K562 (cell line): ENCODE measurements at regions not wholly inside any gene's neighbourhood (a gene's known extent, or its start where the extent isn't known, plus 50 kb on each side); places are given as distances from the start of the nearest gene placed in this dataset.

ENCODE experiments used
- ATAC-seq: fragments of 200-7000 bp; cut with Tn5 transposase; 3 replicates; pipeline ENCODE4 v1.9.1; 2020; ENCODE audit warnings: moderate library complexity
- BruUV-seq: library from RNA; stranded (reverse); fragments of 400-500 nt; replicated peaks from 2 replicates; lab custom pipeline; 2021; lab: Mats Ljungman, UMichigan
- CTCF ChIA-PET: fragments of 300-600 bp; formaldehyde crosslinking; extraction: SDS; loops from one replicate; lab custom pipeline; 2021; ENCODE audit warnings: low intra/inter-chr PET ratio; lab: Yijun Ruan, JAX
- POLR2A ChIA-PET: fragments of 300-600, 350-650 bp; sonication (Branson Sonifier 250); formaldehyde crosslinking; extraction: SDS; loops from one replicate; lab custom pipeline; 2021; ENCODE audit warnings: antibody characterized with exemption, inconsistent platforms; lab: Yijun Ruan, JAX
- DNase-seq, 4 experiments: peaks; one replicate each; pipeline versions ENCODE4 v3.0.0 to v3.0.0-alpha.2; 2011 to 2018; ENCODE audit warnings: low spot score in 3 of 4, mixed read lengths in 3 of 4; ENCODE audit errors: extremely low read depth in 1 of 4
- FAIRE-seq: peaks from 2 replicates; lab custom pipeline; 2011; peaks lifted over from hg19 to GRCh38; lab: Jason Lieb, UNC
- H2AFZ ChIP-seq: 2 replicates; pipeline ENCODE4 v1.6.0; 2011; ENCODE audit warnings: low read depth, low read length, control low read depth, inconsistent platforms
- H3K27ac ChIP-seq: fragments of 200-600 bp; 3 replicates; pipeline ENCODE4 v1.8.0; 2011; ENCODE audit warnings: low read depth, mild to moderate bottlenecking, control low read depth, inconsistent platforms, low read length, moderate library complexity, mixed read lengths; ENCODE audit errors: extremely low read depth
- H3K27me3 ChIP-seq, 2 experiments: fragments of 300-600 bp in 1 of 2; 2 replicates in 1 of 2; 3 replicates in 1 of 2; pipeline versions ENCODE4 v1.6.0 to v1.8.0; 2011; ENCODE audit warnings: inconsistent platforms in 2 of 2, low read length in 2 of 2, mild to moderate bottlenecking in 1 of 2, mixed read lengths in 1 of 2, moderate library complexity in 1 of 2; ENCODE audit not compliant: control insufficient read depth in 2 of 2, insufficient read depth in 2 of 2
- H3K36me3 ChIP-seq: fragments of 300-600 bp; 3 replicates; pipeline ENCODE4 v1.8.0; 2011; ENCODE audit warnings: mild to moderate bottlenecking, low read length, inconsistent platforms; ENCODE audit not compliant: control insufficient read depth, insufficient read depth
- H3K4me1 ChIP-seq, 2 experiments: fragments of 200-600 bp in 1 of 2; replicated peaks in 1 of 2; 2 replicates in 1 of 2; 3 replicates in 1 of 2; pipeline versions ENCODE4 v1.5.1 to v1.8.0; 2011; ENCODE audit warnings: inconsistent platforms in 2 of 2, low read length in 2 of 2, mild to moderate bottlenecking in 1 of 2, mixed read lengths in 1 of 2, moderate library complexity in 1 of 2; ENCODE audit not compliant: control insufficient read depth in 2 of 2, insufficient read depth in 2 of 2
- H3K4me2 ChIP-seq: 2 replicates; pipeline ENCODE4 v1.6.1; 2011; ENCODE audit warnings: low read length, control low read depth, inconsistent platforms, mixed read lengths; ENCODE audit not compliant: insufficient read depth
- H3K4me3 ChIP-seq: fragments of 200-600 bp; sonication (generic), shearing (Covaris generic); 2 replicates; pipeline ENCODE4 v1.5.1; 2016; ENCODE audit warnings: control low read depth, inconsistent platforms
- H3K79me2 ChIP-seq: fragments of 200-600 bp; 3 replicates; pipeline ENCODE4 v1.8.0; 2011; ENCODE audit warnings: low read length, inconsistent platforms; ENCODE audit not compliant: control insufficient read depth, insufficient read depth
- H3K9ac ChIP-seq, 2 experiments: 2 replicates each; pipeline versions ENCODE4 v1.6.0 to v1.6.1; 2011; ENCODE audit warnings: low read depth in 2 of 2, low read length in 2 of 2, control low read depth in 1 of 2, inconsistent platforms in 1 of 2, mild to moderate bottlenecking in 1 of 2, mixed read lengths in 1 of 2; ENCODE audit not compliant: insufficient read depth in 1 of 2
- H3K9me1 ChIP-seq: one replicate; pipeline ENCODE4 v1.6.0; 2011; ENCODE audit warnings: inconsistent platforms, mild to moderate bottlenecking, low read length, moderate library complexity; ENCODE audit not compliant: control insufficient read depth, insufficient read depth
- H3K9me3 ChIP-seq: replicated peaks from 2 replicates; pipeline ENCODE4 v1.5.1; 2011; ENCODE audit warnings: low read depth, low read length, inconsistent platforms; ENCODE audit not compliant: control insufficient read depth, insufficient read depth
- H4K20me1 ChIP-seq: replicated peaks from 2 replicates; pipeline ENCODE4 v1.6.1; 2011; ENCODE audit warnings: low read length, inconsistent platforms, mixed read lengths; ENCODE audit not compliant: control insufficient read depth, insufficient read depth
- CHD4 ChIP-seq: fragments of 200-600 bp; sonication (generic); IDR thresholded peaks from 3 replicates; pipeline ENCODE4 v1.6.1; 2012; ENCODE audit warnings: low read depth, mild to moderate bottlenecking, mixed read lengths, low read length, inconsistent platforms; ENCODE audit not compliant: insufficient read depth, insufficient replicate concordance, poor library complexity, severe bottlenecking
- KHSRP ChIP-seq: fragments of 450-650 bp; IDR thresholded peaks from 2 replicates; pipeline ENCODE4 v1.6.1; 2017
- PYGO2 ChIP-seq: fragments of 450-650 bp; IDR thresholded peaks from 2 replicates; pipeline ENCODE4 v1.6.1; 2016; ENCODE audit warnings: mild to moderate bottlenecking, missing genetic modification characterization, moderate library complexity, missing compliant biosample characterization
- RAD51 ChIP-seq: fragments of 450-650 bp; IDR thresholded peaks from 2 replicates; pipeline ENCODE4 v1.7.1; 2016; ENCODE audit warnings: low read depth, mild to moderate bottlenecking, borderline replicate concordance
- TOE1 ChIP-seq, 2 experiments: fragments of 450-650 bp in 1 of 2; sonication (generic) in 1 of 2; formaldehyde crosslinking in 1 of 2; IDR thresholded peaks; 2 replicates each; pipeline versions ENCODE4 v1.7.1 to v1.8.0; 2016 to 2022; ENCODE audit warnings: borderline replicate concordance in 2 of 2, mild to moderate bottlenecking in 2 of 2, antibody characterized with exemption in 1 of 2, inconsistent platforms in 1 of 2, low read depth in 1 of 2, missing genetic modification reagents in 1 of 2, moderate library complexity in 1 of 2
- TRIM25 ChIP-seq: fragments of 450-650 bp; IDR thresholded peaks from 2 replicates; pipeline ENCODE4 v1.7.0; 2016; ENCODE audit warnings: borderline replicate concordance
- ZNF146 ChIP-seq: IDR thresholded peaks from one replicate; pipeline ENCODE4 v1.6.1; 2018; ENCODE audit warnings: missing compliant biosample characterization; ENCODE audit not compliant: unreplicated experiment
- ZNF324 ChIP-seq: fragments of 250-450 bp; sonication (Bioruptor Pico); IDR thresholded peaks from 2 replicates; pipeline ENCODE4 v1.4.0; 2020; ENCODE audit warnings: mild to moderate bottlenecking
- WGBS: fragments of 100-300 bp; shearing (Covaris generic); methylation state at CpG from one replicate; pipeline ENCODE4 v1.1.6; 2016; ENCODE audit warnings: low coverage, mixed read lengths; ENCODE audit not compliant: insufficient coverage; ENCODE audit errors: missing lambda C conversion rate; 5-methylcytosine and 5-hydroxymethylcytosine counted together
- in situ Hi-C: fragments of 300-500 bp; cut with MboI; formaldehyde crosslinking; loops from 4 replicates; pipeline ENCODE4 v1.15.0; 2018; ENCODE audit warnings: inconsistent platforms, mixed read lengths
- intact Hi-C: fragments of 100-400 bp; cut with micrococcal nuclease; formaldehyde crosslinking; loops from 2 replicates; pipeline ENCODE4 v1.14.2; 2022

GRCh38 chr15:62532367-62532766 is 367.3 kb upstream of the C2CD4B start:
- FAIRE-seq (no peak), DNase-seq (no peak), ATAC-seq (no peak)
- H3K36me3 ChIP-seq: no peaks in the 10 kb centered on the region
- CTCF ChIA-PET: no interaction called here
- WGBS: 0% methylated on average over 2 of the region's 2 CpGs
- H4K20me1 ChIP-seq: no peaks in the 10 kb centered on the region
- no peak overlapping the region for H3K9ac ChIP-seq
- intact Hi-C loops (no loop called here), in situ Hi-C loops (no loop called here)
- no peaks in the 10 kb centered on the region for H3K79me2 ChIP-seq
- POLR2A ChIA-PET: interaction anchor here (0.9 kb wide), 1 partner anchor 10 kb away, joined by 3 read pairs; no protein-coding TSS in a partner anchor
- no peak overlapping the region for H3K4me2 ChIP-seq
- no peaks in the 10 kb centered on the region for H3K4me1 ChIP-seq
- H3K27ac ChIP-seq: no peak overlapping the region
- no TSS peak for BruUV-seq
- no peaks in the 10 kb centered on the region for H3K9me3 ChIP-seq
- TF ChIP-seq TOE1 (IDR thresholded peaks at IDR 0.05; ENCODE audit: borderline replicate concordance): no peak
- TF ChIP-seq TOE1 (CRISPR knock-in tag; IDR thresholded peaks at IDR 0.05; ENCODE audit: borderline replicate concordance, low read depth): no peak
- TF ChIP-seq RAD51: no peak
- no peak for TF ChIP-seq TRIM25
- no peak for TF ChIP-seq ZNF324 (CRISPR knock-in tag)
- no peak for TF ChIP-seq ZNF146 (CRISPR knock-in tag)
- no peak for TF ChIP-seq KHSRP
- TF ChIP-seq PYGO2 (tag): no peak
- TF ChIP-seq CHD4: no peak
- no peaks in the 10 kb centered on the region for H3K9me1 ChIP-seq
- no peak overlapping the region for H2AFZ ChIP-seq
- H3K27me3 ChIP-seq: peaks cover 2 to 10% of the 10 kb centered on the region in 2 experiments; a peak in 1 of 5 replicates
- H3K4me3 ChIP-seq: no peak overlapping the region
